ENCODE measurements at regions not wholly inside any gene's neighbourhood (a gene's known extent, or its start where the extent isn't known, plus 50 kb on each side); places are given as distances from the start of the nearest gene placed in this dataset.

DNA sequence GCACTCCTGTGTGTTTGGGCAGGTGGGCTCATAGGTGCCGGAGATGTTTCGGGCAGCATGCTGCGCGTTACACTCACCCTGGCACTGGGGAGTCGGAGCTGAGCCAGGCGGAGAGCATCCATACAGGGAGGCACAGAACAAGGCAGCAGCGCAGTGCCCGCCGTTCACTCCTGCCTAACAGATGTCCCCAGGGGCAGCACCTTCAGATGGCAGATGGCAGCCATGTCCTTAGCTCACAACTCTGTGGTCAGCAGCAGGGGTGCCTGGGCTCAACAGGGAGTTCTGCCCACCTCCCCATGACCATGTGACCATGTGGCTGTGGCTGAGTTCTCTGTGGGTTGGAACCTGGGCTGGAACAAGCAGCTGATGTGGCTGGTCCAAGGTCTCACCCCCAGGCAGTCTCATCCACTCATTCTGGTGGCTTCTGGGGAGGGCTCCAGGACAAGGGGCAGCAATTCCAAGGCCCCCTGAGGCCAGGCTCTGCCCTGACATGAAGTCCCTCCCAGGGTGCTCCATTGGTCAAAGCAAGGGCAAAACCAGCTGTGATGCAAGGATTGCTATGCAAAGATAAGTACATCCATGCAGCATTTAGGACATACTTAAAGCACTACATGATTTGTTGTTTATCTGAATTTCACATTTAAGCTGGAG, 64.2 kb downstream of the MRPL36 start:
- Histone ChIP-seq H3K9me2 (ENCODE audit: insufficient read depth) (no peaks in the 10 kb centered on the region), H3K27me3 (replicated peaks; ENCODE audit: insufficient read depth) (peaks cover 5% of the 10 kb centered on the region; the same call in 1 of the 2 replicates), H3K27ac (no peak overlapping the region), H3K9ac (no peak overlapping the region), H3K4me3 (no peak overlapping the region), H2AFZ (no peak overlapping the region), H4K20me1 (ENCODE audit: insufficient read depth) (no peaks in the 10 kb centered on the region), H3K4me2 (ENCODE audit: unreplicated experiment) (no peak overlapping the region), H3F3A (ENCODE audit: insufficient read depth) (no peaks in the 10 kb centered on the region), H3K4me1 (ENCODE audit: insufficient read depth) (no peaks in the 10 kb centered on the region), H3K79me2 (ENCODE audit: insufficient read depth) (no peaks in the 10 kb centered on the region), H3K9me3 (ENCODE audit: low read depth) (no peaks in the 10 kb centered on the region), H3K36me3 (ENCODE audit: low read depth) (no peaks in the 10 kb centered on the region)
- DNase-seq, result no peak
- 53 to 59% methylated on average over 9 of the region's 9 CpGs for WGBS, 2 experiments (ENCODE audit: low coverage in 1 of 2, low lambda C conversion rate in 2 of 2, missing lambda C conversion rate in 2 of 2)
- in situ Hi-C loops (cut with MboI), result no loop called here
- TF ChIP-seq EZH2phosphoT487 (IDR thresholded peaks at IDR 0.05; ENCODE audit: insufficient read depth, low read depth) (no peak), EZH2 (IDR thresholded peaks at IDR 0.05; ENCODE audit: insufficient read depth, poor library complexity, severe bottlenecking) (no peak)

DNA sequence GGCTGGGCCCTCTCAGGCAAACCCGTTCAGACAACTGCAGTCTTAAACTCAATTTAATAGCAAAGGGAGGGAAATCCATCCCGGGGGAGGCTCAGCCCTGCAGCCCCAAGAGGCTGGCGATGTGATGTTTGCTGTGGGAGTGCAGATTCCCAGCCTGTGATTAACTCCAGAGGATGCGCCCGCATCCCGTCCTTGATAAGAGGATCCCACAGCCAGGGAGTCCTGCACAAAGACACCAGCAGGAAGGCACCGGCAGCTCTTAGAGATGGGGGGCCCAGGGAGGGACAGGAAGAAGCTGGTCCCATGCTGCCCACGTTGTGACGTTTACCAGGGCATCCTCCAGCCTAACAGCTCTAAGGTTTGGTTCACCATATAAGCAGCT, 64.7 kb downstream of the MRPL36 start:
- no peaks in the 10 kb centered on the region for H4K20me1 ChIP-seq (ENCODE audit: insufficient read depth)
- TF ChIP-seq EZH2phosphoT487 (IDR thresholded peaks at IDR 0.05; ENCODE audit: insufficient read depth, low read depth) (no peak), EZH2 (IDR thresholded peaks at IDR 0.05; ENCODE audit: insufficient read depth, poor library complexity, severe bottlenecking) (no peak)
- no peaks in the 10 kb centered on the region for H3K9me3 ChIP-seq (ENCODE audit: low read depth)
- H3K4me3 ChIP-seq, result no peak overlapping the region
- H3K27me3 ChIP-seq (replicated peaks; ENCODE audit: insufficient read depth), result peaks cover 3% of the 10 kb centered on the region; the same call in 1 of the 2 replicates
- no peaks in the 10 kb centered on the region for H3K36me3 ChIP-seq (ENCODE audit: low read depth)
- no peaks in the 10 kb centered on the region for H3F3A ChIP-seq (ENCODE audit: insufficient read depth)
- no peak overlapping the region for H3K4me2 ChIP-seq (ENCODE audit: unreplicated experiment)
- in situ Hi-C loops (cut with MboI), result no loop called here
- H3K79me2 ChIP-seq (ENCODE audit: insufficient read depth), result no peaks in the 10 kb centered on the region
- H3K4me1 ChIP-seq (ENCODE audit: insufficient read depth), result no peaks in the 10 kb centered on the region
- DNase-seq, result no peak
- H3K9ac ChIP-seq, result no peak overlapping the region
- no peak overlapping the region for H3K27ac ChIP-seq
- H3K9me2 ChIP-seq (ENCODE audit: insufficient read depth), result no peaks in the 10 kb centered on the region
- WGBS, 2 experiments (ENCODE audit: low coverage in 1 of 2, low lambda C conversion rate in 2 of 2, missing lambda C conversion rate in 2 of 2), result 31 to 38% methylated on average over 9 of the region's 9 CpGs
- no peak overlapping the region for H2AFZ ChIP-seq

DNA sequence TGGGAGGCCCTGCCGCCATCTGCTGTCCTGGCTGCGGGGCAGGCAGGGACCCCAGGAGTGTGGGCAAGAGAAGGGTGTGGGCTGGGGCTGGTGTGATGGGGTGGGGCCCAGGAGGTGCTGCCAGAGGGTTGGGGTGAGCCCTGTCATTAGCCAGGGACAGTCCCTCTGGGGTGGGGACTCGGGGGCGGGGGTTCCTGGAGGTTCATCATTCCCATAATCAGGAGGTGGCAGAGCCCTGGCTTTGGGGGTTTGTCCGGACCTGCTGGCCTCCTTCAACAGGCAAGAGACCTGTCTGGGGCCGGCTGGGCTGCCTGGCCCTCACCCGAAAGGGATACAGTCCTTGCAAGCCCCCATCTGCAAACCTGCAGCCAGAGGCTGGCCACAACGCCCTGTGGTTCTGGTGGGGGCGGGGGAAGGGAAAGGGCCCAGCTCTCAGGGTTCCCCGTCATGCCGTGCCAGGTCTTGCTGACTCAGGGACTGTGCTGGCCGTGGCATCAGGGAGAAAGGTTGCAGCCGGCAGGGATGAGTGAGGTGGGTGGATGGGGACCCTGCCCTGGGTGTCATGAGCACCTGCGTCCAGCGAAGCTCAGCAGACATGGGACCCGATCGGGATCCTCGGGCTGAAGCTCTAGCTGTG, 65.2 kb downstream of the MRPL36 start:
- Histone ChIP-seq H3K4me1 (ENCODE audit: insufficient read depth) (no peaks in the 10 kb centered on the region), H3K4me2 (ENCODE audit: unreplicated experiment) (no peak overlapping the region), H3K36me3 (ENCODE audit: low read depth) (no peaks in the 10 kb centered on the region), H3F3A (ENCODE audit: insufficient read depth) (no peaks in the 10 kb centered on the region), H3K79me2 (ENCODE audit: insufficient read depth) (no peaks in the 10 kb centered on the region), H4K20me1 (ENCODE audit: insufficient read depth) (no peaks in the 10 kb centered on the region), H3K27ac (no peak overlapping the region), H3K9me2 (ENCODE audit: insufficient read depth) (no peaks in the 10 kb centered on the region), H3K27me3 (replicated peaks; ENCODE audit: insufficient read depth) (no peaks in the 10 kb centered on the region; the same call in 1 of the 2 replicates), H2AFZ (no peak overlapping the region), H3K9me3 (ENCODE audit: low read depth) (no peaks in the 10 kb centered on the region), H3K9ac (no peak overlapping the region), H3K4me3 (no peak overlapping the region)
- TF ChIP-seq EZH2phosphoT487 (IDR thresholded peaks at IDR 0.05; ENCODE audit: insufficient read depth, low read depth) (no peak), EZH2 (IDR thresholded peaks at IDR 0.05; ENCODE audit: insufficient read depth, poor library complexity, severe bottlenecking) (no peak)
- in situ Hi-C loops (cut with MboI), result no loop called here
- no peak for DNase-seq
- 44 to 56% methylated on average over 11 to 18 of the region's 18 CpGs for WGBS, 2 experiments (ENCODE audit: low coverage in 1 of 2, low lambda C conversion rate in 2 of 2, missing lambda C conversion rate in 2 of 2)

DNA sequence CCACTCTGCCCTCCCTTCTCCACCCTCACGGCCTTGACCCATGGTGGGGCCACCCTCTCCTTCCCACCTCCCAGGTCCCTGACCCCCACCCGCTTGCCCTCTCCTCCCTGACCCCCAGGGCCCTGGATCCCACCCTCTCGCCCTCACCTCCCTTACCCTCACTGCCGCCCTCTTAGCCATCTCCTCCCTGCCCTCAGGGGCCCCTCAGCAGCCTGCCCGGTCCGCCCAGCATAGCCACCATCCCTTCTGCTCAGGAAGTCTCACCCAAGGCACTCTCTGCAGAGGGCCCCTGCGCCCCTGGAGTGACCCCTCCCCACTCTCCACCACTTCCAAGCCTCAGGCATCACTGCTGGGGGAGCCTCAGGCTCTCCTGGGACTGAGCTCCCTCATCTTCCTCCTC, 66.3 kb downstream of the MRPL36 start:
- no peaks in the 10 kb centered on the region for H3K79me2 ChIP-seq (ENCODE audit: insufficient read depth)
- H3F3A ChIP-seq (ENCODE audit: insufficient read depth), result no peaks in the 10 kb centered on the region
- no peaks in the 10 kb centered on the region for H3K27me3 ChIP-seq (replicated peaks; ENCODE audit: insufficient read depth)
- no peak overlapping the region for H3K27ac ChIP-seq
- no peak overlapping the region for H3K9ac ChIP-seq
- no peak for TF ChIP-seq EZH2phosphoT487 (IDR thresholded peaks at IDR 0.05; ENCODE audit: insufficient read depth, low read depth)
- TF ChIP-seq EZH2 (IDR thresholded peaks at IDR 0.05; ENCODE audit: insufficient read depth, poor library complexity, severe bottlenecking), result no peak
- in situ Hi-C loops (cut with MboI), result no loop called here
- H2AFZ ChIP-seq, result no peak overlapping the region
- 28 to 36% methylated on average over 5 to 7 of the region's 7 CpGs for WGBS, 2 experiments (ENCODE audit: low coverage in 1 of 2, low lambda C conversion rate in 2 of 2, missing lambda C conversion rate in 2 of 2)
- no peaks in the 10 kb centered on the region for H3K36me3 ChIP-seq (ENCODE audit: low read depth)
- H3K9me2 ChIP-seq (ENCODE audit: insufficient read depth), result no peaks in the 10 kb centered on the region
- H3K4me3 ChIP-seq, result no peak overlapping the region
- no peak overlapping the region for H3K4me2 ChIP-seq (ENCODE audit: unreplicated experiment)
- H4K20me1 ChIP-seq (ENCODE audit: insufficient read depth), result no peaks in the 10 kb centered on the region
- no peak for DNase-seq
- H3K9me3 ChIP-seq (ENCODE audit: low read depth), result no peaks in the 10 kb centered on the region
- no peaks in the 10 kb centered on the region for H3K4me1 ChIP-seq (ENCODE audit: insufficient read depth)

Measured in GM23248 (cell line).